GM23338 (cell line): ENCODE measurements at regions not wholly inside any gene's neighbourhood (a gene's known extent, or its start where the extent isn't known, plus 50 kb on each side); places are given as distances from the start of the nearest gene placed in this dataset.

Source experiments
- ATAC-seq: fragments of 200-7000 bp; cut with Tn5 transposase; 3 replicates; pipeline ENCODE4 v1.9.1; 2020
- DNase-seq: peaks from one replicate; pipeline ENCODE4 v3.0.0-alpha.2; 2015; ENCODE audit warnings: low spot score
- H2AFZ ChIP-seq: fragments of 200-600 bp; sonication (generic); 2 replicates; pipeline ENCODE4 v1.8.0; 2016; ENCODE audit warnings: antibody characterized with exemption, mild to moderate bottlenecking, moderate library complexity
- H3F3A ChIP-seq: fragments of 200-600 bp; sonication (generic); replicated peaks from 2 replicates; pipeline ENCODE4 v1.8.0; 2017; ENCODE audit warnings: antibody characterized with exemption, mixed run types, low read depth
- H3K27ac ChIP-seq: fragments of 200-600 bp; sonication (generic); 2 replicates; pipeline ENCODE4 v1.6.1; 2016; ENCODE audit warnings: low read depth
- H3K27me3 ChIP-seq: fragments of 200-600 bp; sonication (generic); 2 replicates; pipeline ENCODE4 v1.8.0; 2016; ENCODE audit warnings: mild to moderate bottlenecking, mixed run types, moderate library complexity; ENCODE audit not compliant: insufficient read depth
- H3K36me3 ChIP-seq: fragments of 200-600 bp; sonication (generic); 2 replicates; pipeline ENCODE4 v1.8.0; 2016; ENCODE audit warnings: mild to moderate bottlenecking; ENCODE audit not compliant: insufficient read depth
- H3K4me1 ChIP-seq: fragments of 200-600 bp; sonication (generic); 2 replicates; pipeline ENCODE4 v1.8.0; 2016; ENCODE audit warnings: mild to moderate bottlenecking, moderate library complexity; ENCODE audit not compliant: insufficient read depth
- H3K4me2 ChIP-seq: fragments of 200-600 bp; sonication (generic); 2 replicates; pipeline ENCODE4 v1.7.1; 2017; ENCODE audit warnings: mixed run types
- H3K4me3 ChIP-seq: fragments of 200-600 bp; sonication (generic); 2 replicates; pipeline ENCODE4 v1.6.1; 2016; ENCODE audit warnings: mixed run types
- H3K79me2 ChIP-seq: fragments of 200-600 bp; sonication (generic); replicated peaks from 2 replicates; pipeline ENCODE4 v1.8.0; 2017; ENCODE audit warnings: mild to moderate bottlenecking; ENCODE audit not compliant: insufficient read depth
- H3K9me2 ChIP-seq: fragments of 200-600 bp; sonication (generic); 2 replicates; pipeline ENCODE4 v1.8.0; 2017; ENCODE audit not compliant: insufficient read depth
- H4K20me1 ChIP-seq: fragments of 200-600 bp; sonication (generic); replicated peaks from 2 replicates; pipeline ENCODE4 v1.8.0; 2017; ENCODE audit warnings: mild to moderate bottlenecking; ENCODE audit not compliant: insufficient read depth
- H3K27ac Mint-ChIP-seq: 2 replicates; pipeline ENCODE4 v1.8.0; 2020; ENCODE audit warnings: inconsistent platforms, mild to moderate bottlenecking, moderate library complexity, mixed read lengths
- H3K27me3 Mint-ChIP-seq: 3 replicates; pipeline ENCODE4 v1.8.0; 2022; ENCODE audit warnings: low read depth, mild to moderate bottlenecking, moderate library complexity, mixed read lengths, inconsistent platforms; ENCODE audit not compliant: insufficient read depth, poor library complexity
- H3K36me3 Mint-ChIP-seq: 3 replicates; pipeline ENCODE4 v1.8.0; 2021; ENCODE audit warnings: low read depth, mild to moderate bottlenecking, inconsistent platforms, moderate library complexity, mixed read lengths
- H3K4me1 Mint-ChIP-seq: 3 replicates; pipeline ENCODE4 v1.8.0; 2020; ENCODE audit warnings: mild to moderate bottlenecking, inconsistent platforms, mixed read lengths
- H3K4me3 Mint-ChIP-seq: 3 replicates; pipeline ENCODE4 v1.8.0; 2021; ENCODE audit warnings: moderate library complexity, mild to moderate bottlenecking, inconsistent platforms, mixed read lengths
- H3K9me3 Mint-ChIP-seq: 3 replicates; pipeline ENCODE4 v1.8.0; 2020; ENCODE audit warnings: moderate library complexity, mild to moderate bottlenecking, inconsistent platforms, mixed read lengths
- CTCF ChIP-seq, 2 experiments: fragments of 200-600 bp in 1 of 2; sonication (generic) in 1 of 2; conservative IDR thresholded peaks; 2 replicates each; pipeline versions ENCODE4 v1.5.1 to v1.6.1; 2016 to 2017; ENCODE audit warnings: antibody characterized with exemption in 2 of 2, low read depth in 2 of 2, mild to moderate bottlenecking in 2 of 2, moderate library complexity in 1 of 2
- EZH2phosphoT487 ChIP-seq: fragments of 200-600 bp; sonication (generic); IDR thresholded peaks from one replicate; pipeline ENCODE4 v1.8.1; 2018; ENCODE audit warnings: antibody characterized with exemption; ENCODE audit not compliant: unreplicated experiment
- NANOG ChIP-seq: IDR thresholded peaks from 2 replicates; pipeline ENCODE4 v1.6.1; 2016; ENCODE audit warnings: antibody characterized with exemption, borderline replicate concordance
- REST ChIP-seq: IDR thresholded peaks from one replicate; pipeline ENCODE4 v1.6.1; 2018; ENCODE audit warnings: antibody characterized with exemption; ENCODE audit not compliant: unreplicated experiment
- ZNF114 ChIP-seq: fragments of 250-450 bp; sonication (Bioruptor Pico); IDR thresholded peaks from 2 replicates; pipeline ENCODE4 v1.5.0; 2020; ENCODE audit warnings: mild to moderate bottlenecking, moderate library complexity
- ZNF331 ChIP-seq: fragments of 250-450 bp; sonication (Bioruptor Pico); IDR thresholded peaks from 2 replicates; pipeline ENCODE4 v1.5.0; 2020; ENCODE audit warnings: low read depth, mild to moderate bottlenecking, moderate library complexity
- TF ChIP-seq, protein P1 (sequence below): IDR thresholded peaks from 2 replicates; pipeline ENCODE4 v1.6.1; 2016; ENCODE audit warnings: antibody characterized with exemption
- TF ChIP-seq, protein P2 (sequence below): fragments of 250-450 bp; sonication (Bioruptor Pico); IDR thresholded peaks from 2 replicates; pipeline ENCODE4 v1.5.0; 2020; ENCODE audit warnings: mild to moderate bottlenecking, moderate library complexity

GRCh38 chr3:182303169-182303568, 490.1 kb upstream of the ATP11B start (continued):
- no peak for TF ChIP-seq CTCF (conservative IDR thresholded peaks at IDR 0.05; ENCODE audit: low read depth in 2 of 2)
- TF ChIP-seq, protein P1, sequence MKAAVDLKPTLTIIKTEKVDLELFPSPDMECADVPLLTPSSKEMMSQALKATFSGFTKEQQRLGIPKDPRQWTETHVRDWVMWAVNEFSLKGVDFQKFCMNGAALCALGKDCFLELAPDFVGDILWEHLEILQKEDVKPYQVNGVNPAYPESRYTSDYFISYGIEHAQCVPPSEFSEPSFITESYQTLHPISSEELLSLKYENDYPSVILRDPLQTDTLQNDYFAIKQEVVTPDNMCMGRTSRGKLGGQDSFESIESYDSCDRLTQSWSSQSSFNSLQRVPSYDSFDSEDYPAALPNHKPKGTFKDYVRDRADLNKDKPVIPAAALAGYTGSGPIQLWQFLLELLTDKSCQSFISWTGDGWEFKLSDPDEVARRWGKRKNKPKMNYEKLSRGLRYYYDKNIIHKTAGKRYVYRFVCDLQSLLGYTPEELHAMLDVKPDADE = no peak

GRCh38 chr3:182305881-182306665, 487.2 kb upstream of the ATP11B start:
- Mint-ChIP-seq H3K27ac (no peak overlapping the region), H3K4me1 (peaks cover 7% of the 10 kb centered on the region; the same call in 1 of the 3 replicates), H3K9me3 (no peaks in the 10 kb centered on the region), H3K36me3 (no peaks in the 10 kb centered on the region), H3K4me3 (no peak overlapping the region), H3K27me3 (peaks cover 2% of the 10 kb centered on the region)
- no peaks in the 10 kb centered on the region for H3K27me3 ChIP-seq
- H3K9me2 ChIP-seq = no peaks in the 10 kb centered on the region
- H4K20me1 ChIP-seq = no peaks in the 10 kb centered on the region
- H3K4me1 ChIP-seq = peaks cover 7% of the 10 kb centered on the region; the same call in 1 of the 2 replicates
- ATAC-seq = no peak
- no peaks in the 10 kb centered on the region for H3F3A ChIP-seq
- no peak for DNase-seq
- H2AFZ ChIP-seq = peak overlapping the region; percentile 4; the same call in 1 of the 2 replicates
- no peaks in the 10 kb centered on the region for H3K36me3 ChIP-seq
- H3K4me3 ChIP-seq = no peak overlapping the region
- H3K79me2 ChIP-seq = no peaks in the 10 kb centered on the region
- no peak overlapping the region for H3K27ac ChIP-seq
- no peak overlapping the region for H3K4me2 ChIP-seq
- TF ChIP-seq ZNF331 (CRISPR knock-in tag) = no peak
- TF ChIP-seq ZNF114 (CRISPR knock-in tag) = no peak
- no peak for TF ChIP-seq EZH2phosphoT487
- no peak for TF ChIP-seq REST
- TF ChIP-seq, protein P2, sequence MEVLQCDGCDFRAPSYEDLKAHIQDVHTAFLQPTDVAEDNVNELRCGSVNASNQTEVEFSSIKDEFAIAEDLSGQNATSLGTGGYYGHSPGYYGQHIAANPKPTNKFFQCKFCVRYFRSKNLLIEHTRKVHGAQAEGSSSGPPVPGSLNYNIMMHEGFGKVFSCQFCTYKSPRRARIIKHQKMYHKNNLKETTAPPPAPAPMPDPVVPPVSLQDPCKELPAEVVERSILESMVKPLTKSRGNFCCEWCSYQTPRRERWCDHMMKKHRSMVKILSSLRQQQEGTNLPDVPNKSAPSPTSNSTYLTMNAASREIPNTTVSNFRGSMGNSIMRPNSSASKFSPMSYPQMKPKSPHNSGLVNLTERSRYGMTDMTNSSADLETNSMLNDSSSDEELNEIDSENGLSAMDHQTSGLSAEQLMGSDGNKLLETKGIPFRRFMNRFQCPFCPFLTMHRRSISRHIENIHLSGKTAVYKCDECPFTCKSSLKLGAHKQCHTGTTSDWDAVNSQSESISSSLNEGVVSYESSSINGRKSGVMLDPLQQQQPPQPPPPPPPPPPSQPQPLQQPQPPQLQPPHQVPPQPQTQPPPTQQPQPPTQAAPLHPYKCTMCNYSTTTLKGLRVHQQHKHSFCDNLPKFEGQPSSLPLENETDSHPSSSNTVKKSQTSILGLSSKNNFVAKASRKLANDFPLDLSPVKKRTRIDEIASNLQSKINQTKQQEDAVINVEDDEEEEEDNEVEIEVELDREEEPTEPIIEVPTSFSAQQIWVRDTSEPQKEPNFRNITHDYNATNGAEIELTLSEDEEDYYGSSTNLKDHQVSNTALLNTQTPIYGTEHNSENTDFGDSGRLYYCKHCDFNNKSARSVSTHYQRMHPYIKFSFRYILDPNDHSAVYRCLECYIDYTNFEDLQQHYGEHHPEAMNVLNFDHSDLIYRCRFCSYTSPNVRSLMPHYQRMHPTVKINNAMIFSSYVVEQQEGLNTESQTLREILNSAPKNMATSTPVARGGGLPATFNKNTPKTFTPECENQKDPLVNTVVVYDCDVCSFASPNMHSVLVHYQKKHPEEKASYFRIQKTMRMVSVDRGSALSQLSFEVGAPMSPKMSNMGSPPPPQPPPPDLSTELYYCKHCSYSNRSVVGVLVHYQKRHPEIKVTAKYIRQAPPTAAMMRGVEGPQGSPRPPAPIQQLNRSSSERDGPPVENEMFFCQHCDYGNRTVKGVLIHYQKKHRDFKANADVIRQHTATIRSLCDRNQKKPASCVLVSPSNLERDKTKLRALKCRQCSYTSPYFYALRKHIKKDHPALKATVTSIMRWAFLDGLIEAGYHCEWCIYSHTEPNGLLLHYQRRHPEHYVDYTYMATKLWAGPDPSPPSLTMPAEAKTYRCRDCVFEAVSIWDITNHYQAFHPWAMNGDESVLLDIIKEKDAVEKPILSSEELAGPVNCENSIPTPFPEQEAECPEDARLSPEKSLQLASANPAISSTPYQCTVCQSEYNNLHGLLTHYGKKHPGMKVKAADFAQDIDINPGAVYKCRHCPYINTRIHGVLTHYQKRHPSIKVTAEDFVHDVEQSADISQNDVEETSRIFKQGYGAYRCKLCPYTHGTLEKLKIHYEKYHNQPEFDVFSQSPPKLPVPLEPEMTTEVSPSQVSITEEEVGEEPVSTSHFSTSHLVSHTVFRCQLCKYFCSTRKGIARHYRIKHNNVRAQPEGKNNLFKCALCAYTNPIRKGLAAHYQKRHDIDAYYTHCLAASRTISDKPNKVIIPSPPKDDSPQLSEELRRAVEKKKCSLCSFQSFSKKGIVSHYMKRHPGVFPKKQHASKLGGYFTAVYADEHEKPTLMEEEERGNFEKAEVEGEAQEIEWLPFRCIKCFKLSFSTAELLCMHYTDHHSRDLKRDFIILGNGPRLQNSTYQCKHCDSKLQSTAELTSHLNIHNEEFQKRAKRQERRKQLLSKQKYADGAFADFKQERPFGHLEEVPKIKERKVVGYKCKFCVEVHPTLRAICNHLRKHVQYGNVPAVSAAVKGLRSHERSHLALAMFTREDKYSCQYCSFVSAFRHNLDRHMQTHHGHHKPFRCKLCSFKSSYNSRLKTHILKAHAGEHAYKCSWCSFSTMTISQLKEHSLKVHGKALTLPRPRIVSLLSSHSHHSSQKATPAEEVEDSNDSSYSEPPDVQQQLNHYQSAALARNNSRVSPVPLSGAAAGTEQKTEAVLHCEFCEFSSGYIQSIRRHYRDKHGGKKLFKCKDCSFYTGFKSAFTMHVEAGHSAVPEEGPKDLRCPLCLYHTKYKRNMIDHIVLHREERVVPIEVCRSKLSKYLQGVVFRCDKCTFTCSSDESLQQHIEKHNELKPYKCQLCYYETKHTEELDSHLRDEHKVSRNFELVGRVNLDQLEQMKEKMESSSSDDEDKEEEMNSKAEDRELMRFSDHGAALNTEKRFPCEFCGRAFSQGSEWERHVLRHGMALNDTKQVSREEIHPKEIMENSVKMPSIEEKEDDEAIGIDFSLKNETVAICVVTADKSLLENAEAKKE (CRISPR knock-in tag) = no peak
- no peak for TF ChIP-seq NANOG
- TF ChIP-seq CTCF (conservative IDR thresholded peaks at IDR 0.05; ENCODE audit: low read depth in 2 of 2) = no peak
